ENCODE measurements at regions not wholly inside any gene's neighbourhood (a gene's known extent, or its start where the extent isn't known, plus 50 kb on each side); places are given as distances from the start of the nearest gene placed in this dataset.
"Not testable (repeated sequence)": the region's sequence is repeated elsewhere in the genome, so short reads cannot be mapped to it uniquely, and the experiment has no call there.

DNA sequence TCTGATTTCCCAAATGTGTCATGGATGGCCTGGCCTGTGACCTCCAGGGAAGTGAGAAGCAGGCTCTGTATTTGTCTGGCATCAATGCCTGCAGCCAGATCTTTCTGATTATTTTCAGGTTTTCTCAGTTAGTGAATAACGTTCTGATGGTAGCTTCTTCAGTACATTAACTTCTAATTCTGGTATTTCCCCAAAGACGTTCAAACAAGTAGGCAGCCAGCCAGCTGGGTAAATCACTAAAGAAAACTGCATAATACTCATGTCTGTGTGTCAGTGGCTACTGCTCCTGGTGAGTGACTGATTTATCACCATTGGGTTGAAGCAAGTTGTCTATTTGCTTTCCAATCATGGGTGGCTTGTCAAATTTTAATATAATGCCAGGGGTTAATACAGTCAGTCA is 162.6 kb upstream of the PFN2 start:
- no peak for DNase-seq (ENCODE audit: low read depth in 2 of 2)

DNA sequence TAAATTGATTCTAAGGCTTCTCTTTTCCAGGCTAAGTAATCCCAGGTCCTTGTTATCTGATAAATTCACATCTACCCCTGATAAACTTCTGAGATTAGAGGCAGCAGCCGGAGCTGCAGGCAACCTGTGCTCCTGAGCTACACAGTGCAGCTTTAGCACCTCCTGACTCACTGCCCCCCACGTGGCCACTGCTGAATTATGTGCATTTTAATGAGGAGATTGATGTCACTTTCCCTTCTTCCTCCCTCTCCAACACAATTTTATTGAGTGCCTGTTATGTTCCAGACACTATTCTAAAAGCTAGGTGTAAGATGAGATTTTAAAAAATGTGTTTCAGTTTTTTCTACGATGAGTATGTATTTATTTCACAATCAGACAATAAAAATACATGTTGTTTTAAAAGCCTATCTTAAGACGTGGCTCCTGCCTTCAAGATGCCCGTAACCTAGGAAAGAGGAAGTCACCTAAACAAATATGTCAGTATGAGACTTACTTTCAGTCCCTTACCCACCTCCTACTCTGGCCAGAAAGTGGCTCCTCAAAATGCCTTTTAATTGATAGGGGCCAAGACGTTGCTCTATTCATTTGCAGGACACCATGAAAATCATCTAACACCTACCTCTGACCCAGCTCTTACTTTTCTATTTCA is 161.5 kb upstream of the PFN2 start:
- no peak for DNase-seq (ENCODE audit: low read depth in 2 of 2)

GRCh38 chr3:150131663-150132062 is 161.0 kb upstream of the PFN2 start:
- DNase-seq (ENCODE audit: low read depth in 2 of 2): no peak

DNA sequence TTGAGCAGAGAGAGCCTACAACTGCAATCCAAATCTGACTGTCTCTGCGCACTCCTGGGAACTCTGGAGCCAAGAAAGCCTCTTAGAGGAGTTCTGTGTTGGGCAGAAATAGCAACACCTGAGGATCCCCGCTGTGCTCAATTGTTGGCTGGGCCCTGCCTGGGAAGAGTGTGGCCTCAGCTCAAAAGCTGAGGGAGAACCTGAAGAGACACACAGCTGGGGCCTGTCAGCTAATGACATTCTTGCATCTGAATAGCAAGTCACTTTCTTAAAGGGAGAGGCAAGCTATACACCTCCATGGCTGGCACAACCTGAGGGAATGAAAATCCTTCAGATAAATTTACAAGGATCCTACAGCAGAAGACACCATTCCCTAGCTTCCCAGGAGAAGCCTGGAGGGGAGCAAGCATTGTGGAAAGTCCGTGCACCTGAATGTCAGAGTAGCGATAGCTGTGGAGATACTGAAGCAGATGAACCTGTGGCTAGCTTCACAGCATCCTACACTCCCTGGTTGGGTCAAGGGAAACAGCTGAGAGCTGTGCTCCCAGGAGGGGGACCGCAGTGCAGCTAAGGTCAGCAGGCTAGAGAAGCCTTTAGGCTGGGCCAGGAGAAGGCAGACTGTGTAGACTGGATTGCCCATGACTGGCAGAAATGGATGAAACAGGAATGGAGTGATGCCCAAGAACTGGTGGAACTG is 159.9 kb upstream of the PFN2 start:
- DNase-seq (ENCODE audit: low read depth in 2 of 2): no peak

DNA sequence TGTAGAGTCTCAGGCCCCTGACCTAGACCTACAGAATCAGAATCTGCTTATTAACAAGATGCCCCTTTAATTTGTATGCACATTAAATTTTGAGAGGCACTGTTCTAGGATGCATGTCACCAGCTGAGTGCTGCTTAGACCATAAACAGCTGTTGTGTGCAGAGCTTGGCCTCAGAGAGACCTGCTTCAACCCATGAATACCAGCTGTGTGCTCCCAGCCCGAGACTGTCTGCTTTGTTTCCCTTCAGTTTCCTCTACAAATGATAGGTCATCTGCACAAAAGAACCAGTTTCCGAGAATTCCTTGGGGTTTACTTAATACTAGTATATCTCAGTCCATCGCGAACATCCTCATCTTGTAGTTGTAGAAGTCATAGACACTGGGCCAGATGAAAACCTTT is 158.5 kb upstream of the PFN2 start:
- DNase-seq (ENCODE audit: low read depth in 2 of 2): no peak

- no peak for DNase-seq (ENCODE audit: low read depth in 2 of 2)
These were observed 157.4 kb upstream of the PFN2 start for GRCh38 chr3:150128126-150128525.

DNA sequence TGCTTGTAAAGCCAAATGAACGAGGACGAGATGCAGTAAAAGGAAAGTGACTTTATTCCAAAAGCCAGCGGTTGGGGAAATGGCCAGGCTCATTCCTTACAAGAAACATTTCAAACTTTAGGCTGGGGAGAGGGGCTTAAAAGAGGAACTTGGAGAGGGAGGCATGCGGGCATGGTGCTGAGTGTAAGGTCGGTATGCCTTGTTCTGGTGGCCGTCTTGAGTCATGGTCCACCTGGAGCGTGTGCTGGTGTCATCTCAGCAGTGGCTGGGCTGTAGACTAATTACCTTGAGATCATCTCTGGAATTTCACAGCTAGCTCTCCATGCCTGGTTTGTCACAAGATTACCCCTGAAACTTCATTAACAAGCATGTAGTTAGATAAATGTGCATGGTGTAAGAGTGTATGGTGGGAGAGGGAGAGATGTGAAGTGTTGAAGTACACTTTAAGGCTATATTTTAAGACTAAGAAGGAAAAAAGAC is 156.4 kb upstream of the PFN2 start:
- DNase-seq (ENCODE audit: low read depth in 2 of 2): no peak

GRCh38 chr3:150124142-150124541 is 153.4 kb upstream of the PFN2 start:
- no peak for DNase-seq (ENCODE audit: low read depth in 2 of 2)

GRCh38 chr3:150123249-150123648 is 152.6 kb upstream of the PFN2 start:
- DNase-seq (ENCODE audit: low read depth in 2 of 2): not testable (repeated sequence)

DNA sequence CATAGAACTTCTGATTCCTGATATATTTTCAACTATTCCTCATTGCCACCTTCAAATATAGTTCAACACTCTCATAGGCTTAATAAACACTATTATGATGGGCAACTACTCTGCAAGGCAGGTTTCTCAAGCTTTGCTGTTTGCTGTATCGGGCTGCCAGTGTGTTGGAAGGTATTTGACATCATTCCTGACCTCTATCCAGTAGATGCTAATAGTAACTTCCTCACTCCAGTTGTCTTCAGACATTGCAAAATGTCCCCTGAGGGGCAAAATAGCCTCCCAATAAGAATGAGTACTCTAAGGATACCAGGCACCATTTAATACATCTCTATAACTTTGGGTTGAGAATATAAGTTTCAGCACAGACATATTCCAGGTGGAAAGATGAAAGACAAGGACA is 147.5 kb upstream of the PFN2 start:
- no peak for DNase-seq (ENCODE audit: low read depth in 2 of 2)

DNA sequence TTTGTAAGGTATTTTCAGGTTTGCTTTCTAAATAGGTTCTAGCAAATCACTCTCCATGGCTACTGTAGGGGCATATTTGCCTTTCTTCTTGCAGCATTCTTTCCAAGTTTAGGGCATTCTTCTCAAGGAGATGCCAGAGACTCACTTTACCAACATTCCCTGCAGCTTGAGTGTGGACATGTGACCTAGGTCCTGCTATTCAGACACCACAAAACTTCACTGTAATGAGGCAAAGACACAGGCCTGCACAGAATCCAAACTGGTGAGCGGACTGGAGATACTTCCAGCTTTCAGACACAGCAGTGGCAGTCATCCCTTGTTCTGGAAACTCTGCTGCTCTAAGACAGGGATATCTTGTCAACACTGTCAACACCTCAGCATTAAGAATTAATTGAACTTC is 146.4 kb upstream of the PFN2 start:
- no peak for DNase-seq (ENCODE audit: low read depth in 2 of 2)

DNA sequence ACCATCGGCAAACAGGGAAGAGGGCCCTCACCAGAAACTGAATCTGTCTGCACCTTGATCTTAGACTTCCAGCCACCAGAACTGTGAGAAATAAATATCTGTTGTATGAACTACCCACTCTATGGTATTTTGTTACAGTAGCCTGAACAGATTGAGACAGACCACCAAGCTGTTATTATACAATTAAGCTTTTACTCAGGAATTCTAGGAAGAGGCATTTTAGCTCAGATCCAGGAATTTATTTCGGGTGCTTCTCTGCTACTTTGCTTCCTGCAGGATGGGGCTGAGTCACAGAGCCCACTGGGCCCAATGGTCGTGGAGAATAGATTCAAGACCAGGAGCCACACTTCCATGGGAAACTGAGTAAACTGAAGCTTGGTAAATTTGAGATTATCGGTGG is 145.5 kb upstream of the PFN2 start:
- no peak for DNase-seq (ENCODE audit: low read depth in 2 of 2)

DNA sequence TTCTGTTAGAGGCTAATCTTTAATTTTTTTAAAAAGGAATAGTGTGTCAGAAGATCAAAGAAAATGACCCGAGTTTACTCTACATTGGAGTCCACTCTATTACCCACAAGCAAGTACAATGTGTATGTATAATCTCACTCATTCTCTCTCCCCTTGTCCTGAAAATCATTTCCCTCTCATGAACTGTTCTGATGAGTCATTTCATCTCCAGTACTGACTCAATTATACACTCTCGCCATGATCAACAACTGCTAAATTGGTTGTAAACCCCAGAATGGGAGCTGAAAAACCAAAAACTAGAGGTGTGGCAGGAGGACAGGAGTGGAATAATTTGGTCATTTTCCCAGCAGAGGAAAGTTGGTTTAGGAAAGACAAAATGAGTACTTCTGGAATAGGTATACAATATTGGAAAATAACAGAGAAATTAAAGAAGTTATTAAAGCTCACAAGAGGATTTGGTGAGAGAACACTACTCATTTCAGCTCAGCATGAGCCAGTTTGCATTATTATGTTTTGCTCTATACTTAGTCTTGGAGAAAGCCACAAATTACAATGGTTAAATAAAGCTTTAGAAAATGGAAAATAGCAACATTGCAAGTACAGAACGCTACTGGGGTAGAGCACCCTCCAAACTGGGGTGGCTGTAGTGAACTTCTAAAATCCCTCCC is 144.3 kb upstream of the PFN2 start:
- no peak for DNase-seq (ENCODE audit: low read depth in 2 of 2)

DNA sequence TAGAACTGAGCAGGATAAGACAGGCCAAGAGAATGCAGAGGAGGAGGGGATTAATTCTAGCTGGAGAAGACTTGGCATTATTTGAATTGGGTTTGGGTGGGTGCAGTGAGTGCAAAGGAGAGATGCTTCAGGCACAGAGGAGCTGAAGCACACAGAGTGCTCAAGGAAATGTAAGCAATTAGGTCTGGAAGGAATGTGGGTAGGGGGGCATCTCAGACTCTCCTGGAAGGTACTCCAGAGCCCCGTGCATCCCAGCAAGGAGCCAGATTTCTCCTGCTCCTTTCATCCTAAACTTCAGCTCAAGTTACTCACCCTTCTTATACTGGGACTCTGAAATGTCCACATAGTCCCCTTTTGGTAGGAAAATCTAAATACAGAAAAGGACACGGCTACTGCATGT is 143.6 kb upstream of the PFN2 start:
- no peak for DNase-seq (ENCODE audit: low read depth in 2 of 2)

- DNase-seq (ENCODE audit: low read depth in 2 of 2): no peak
These were observed 139.4 kb upstream of the PFN2 start for GRCh38 chr3:150110097-150110496.

DNA sequence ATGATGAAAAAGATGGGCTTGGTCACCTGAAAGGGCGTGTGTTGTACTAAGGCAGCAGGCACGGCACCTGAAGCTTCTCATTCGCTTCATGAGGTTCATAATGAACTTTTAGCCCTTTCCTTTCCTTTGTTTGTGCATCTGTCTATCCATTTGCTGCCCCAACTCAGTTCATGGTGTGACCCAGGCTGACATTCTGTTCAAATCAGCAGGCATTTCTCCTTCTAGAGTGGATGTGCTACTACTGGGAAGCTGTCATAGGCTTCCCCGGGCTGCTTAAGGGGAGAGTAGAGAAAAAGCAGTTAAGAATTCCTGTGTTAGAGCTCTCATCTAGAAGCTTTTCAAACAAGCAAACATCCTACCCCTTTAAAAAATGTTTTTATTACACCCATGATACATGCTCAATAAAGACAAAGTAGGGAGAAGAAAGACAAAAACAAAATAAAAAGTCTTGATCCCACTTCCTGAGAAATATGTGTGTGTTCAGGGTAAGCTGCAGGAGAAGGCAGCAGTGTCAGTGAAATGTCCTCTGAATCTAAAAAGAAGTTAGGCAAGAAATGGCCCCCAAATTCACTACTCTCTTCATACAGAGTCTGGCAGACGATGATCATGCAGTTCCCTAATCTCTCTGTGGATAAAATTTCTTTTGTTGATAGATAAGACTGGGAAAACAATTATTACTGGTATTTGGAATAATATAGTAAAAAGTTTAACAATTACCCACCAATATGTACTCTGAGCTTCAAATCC is 136.9 kb upstream of the PFN2 start:
- DNase-seq (ENCODE audit: low read depth in 2 of 2): no peak

GRCh38 chr3:150106740-150107428 is 136.2 kb upstream of the PFN2 start:
- no peak for DNase-seq (ENCODE audit: low read depth in 2 of 2)

- DNase-seq (ENCODE audit: low read depth in 2 of 2): no peak
These were observed 135.4 kb upstream of the PFN2 start for GRCh38 chr3:150105886-150106612.

GRCh38 chr3:150105025-150105424 is 134.3 kb upstream of the PFN2 start:
- no peak for DNase-seq (ENCODE audit: low read depth in 2 of 2)

- no peak for DNase-seq (ENCODE audit: low read depth in 2 of 2)
These were observed 133.9 kb upstream of the PFN2 start for GRCh38 chr3:150104564-150104963.

DNA sequence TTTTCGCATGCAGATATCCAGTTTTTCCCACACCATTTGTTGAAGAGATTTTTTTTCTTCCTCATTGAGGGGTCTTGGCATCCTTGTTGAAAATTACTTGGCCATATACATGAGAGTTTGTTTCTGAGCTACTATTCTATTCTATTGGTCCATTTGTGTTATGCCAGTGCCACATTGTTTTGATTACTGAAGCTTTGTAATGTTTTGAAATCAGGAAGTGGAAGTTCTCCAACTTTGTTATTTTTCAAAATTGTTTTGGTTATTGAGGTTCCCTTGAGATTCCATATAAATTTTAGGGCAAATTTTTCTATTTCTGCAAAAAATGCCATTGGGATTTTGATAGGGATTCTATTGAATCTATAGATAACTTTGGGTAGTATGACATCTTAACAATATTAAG is 130.3 kb upstream of the PFN2 start:
- no peak for DNase-seq (ENCODE audit: low read depth in 2 of 2)
